ENCODE measurements at regions not wholly inside any gene's neighbourhood (a gene's known extent, or its start where the extent isn't known, plus 50 kb on each side); places are given as distances from the start of the nearest gene placed in this dataset.

GRCh38 chrX:88865634-88866033 lies 118.6 kb downstream of the CPXCR1 start:
- Mint-ChIP-seq H3K36me3 (no peaks in the 10 kb centered on the region), H3K4me1 (ENCODE audit: unreplicated experiment) (no peaks in the 10 kb centered on the region), H3K27ac (no peak overlapping the region), H3K9me3 (no peaks in the 10 kb centered on the region), H3K27me3 (no peaks in the 10 kb centered on the region), H3K4me3 (no peak overlapping the region)
- DNase-seq (ENCODE audit: extremely low spot score, unreplicated experiment): no peak
- TF ChIP-seq, protein P1, sequence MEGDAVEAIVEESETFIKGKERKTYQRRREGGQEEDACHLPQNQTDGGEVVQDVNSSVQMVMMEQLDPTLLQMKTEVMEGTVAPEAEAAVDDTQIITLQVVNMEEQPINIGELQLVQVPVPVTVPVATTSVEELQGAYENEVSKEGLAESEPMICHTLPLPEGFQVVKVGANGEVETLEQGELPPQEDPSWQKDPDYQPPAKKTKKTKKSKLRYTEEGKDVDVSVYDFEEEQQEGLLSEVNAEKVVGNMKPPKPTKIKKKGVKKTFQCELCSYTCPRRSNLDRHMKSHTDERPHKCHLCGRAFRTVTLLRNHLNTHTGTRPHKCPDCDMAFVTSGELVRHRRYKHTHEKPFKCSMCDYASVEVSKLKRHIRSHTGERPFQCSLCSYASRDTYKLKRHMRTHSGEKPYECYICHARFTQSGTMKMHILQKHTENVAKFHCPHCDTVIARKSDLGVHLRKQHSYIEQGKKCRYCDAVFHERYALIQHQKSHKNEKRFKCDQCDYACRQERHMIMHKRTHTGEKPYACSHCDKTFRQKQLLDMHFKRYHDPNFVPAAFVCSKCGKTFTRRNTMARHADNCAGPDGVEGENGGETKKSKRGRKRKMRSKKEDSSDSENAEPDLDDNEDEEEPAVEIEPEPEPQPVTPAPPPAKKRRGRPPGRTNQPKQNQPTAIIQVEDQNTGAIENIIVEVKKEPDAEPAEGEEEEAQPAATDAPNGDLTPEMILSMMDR (conservative IDR thresholded peaks at IDR 0.05): no peak

- Mint-ChIP-seq H3K36me3 (no peaks in the 10 kb centered on the region), H3K9me3 (no peaks in the 10 kb centered on the region), H3K27me3 (no peaks in the 10 kb centered on the region), H3K4me1 (ENCODE audit: unreplicated experiment) (no peaks in the 10 kb centered on the region), H3K4me3 (no peak overlapping the region), H3K27ac (no peak overlapping the region)
- DNase-seq (ENCODE audit: extremely low spot score, unreplicated experiment): no peak
- TF ChIP-seq, protein P1 (conservative IDR thresholded peaks at IDR 0.05): no peak
Observed at GRCh38 chrX:88881536-88881935, 134.5 kb downstream of the CPXCR1 start.

DNA sequence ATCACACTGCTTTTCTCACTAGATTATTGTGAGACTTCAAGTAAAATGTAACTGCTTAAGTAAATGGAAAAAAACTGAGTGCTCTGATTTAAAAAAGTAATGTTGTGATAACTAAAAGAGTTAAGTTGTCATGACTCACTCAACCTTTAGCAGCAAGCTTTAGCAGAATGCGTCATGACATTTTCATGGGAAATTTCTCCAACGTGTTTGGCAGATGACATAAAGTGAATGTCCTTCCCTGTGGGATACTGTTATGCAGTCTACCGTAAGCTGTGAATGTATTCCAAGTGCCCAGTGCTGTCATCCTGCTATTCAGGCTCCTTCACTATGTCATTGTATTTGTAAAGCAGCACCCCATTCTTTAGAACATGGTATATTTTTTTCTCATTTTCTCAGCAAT lies 136.2 kb downstream of the CPXCR1 start:
- Mint-ChIP-seq H3K27ac (no peak overlapping the region), H3K27me3 (no peaks in the 10 kb centered on the region), H3K4me3 (no peak overlapping the region), H3K9me3 (no peaks in the 10 kb centered on the region), H3K4me1 (ENCODE audit: unreplicated experiment) (no peaks in the 10 kb centered on the region), H3K36me3 (no peaks in the 10 kb centered on the region)
- TF ChIP-seq, protein P1 (conservative IDR thresholded peaks at IDR 0.05): no peak
- DNase-seq (ENCODE audit: extremely low spot score, unreplicated experiment): no peak

DNA sequence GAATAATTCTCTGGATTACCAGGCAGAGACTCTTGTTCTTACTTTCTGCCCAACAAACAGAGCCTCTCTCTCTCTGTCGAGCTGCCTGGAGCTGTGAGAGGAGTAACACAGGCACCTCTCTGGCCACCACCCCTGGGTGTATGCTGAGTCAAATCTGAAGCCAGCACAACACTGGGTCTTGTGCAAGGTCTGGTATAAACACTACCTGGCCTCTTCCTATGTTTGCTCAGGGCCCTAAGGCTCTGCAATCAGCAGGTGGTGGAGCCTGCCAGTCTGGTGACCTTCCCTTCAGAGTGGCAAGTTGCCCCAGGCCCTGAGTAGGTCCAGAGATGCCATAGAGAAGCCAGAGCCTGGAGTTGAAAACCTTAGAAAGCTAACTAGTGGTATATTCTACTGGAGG lies 139.9 kb downstream of the CPXCR1 start:
- TF ChIP-seq, protein P1 (conservative IDR thresholded peaks at IDR 0.05): no peak
- H3K9me3 Mint-ChIP-seq: no peaks in the 10 kb centered on the region
- H3K4me3 Mint-ChIP-seq: no peak overlapping the region
- no peaks in the 10 kb centered on the region for H3K4me1 Mint-ChIP-seq (ENCODE audit: unreplicated experiment)
- no peaks in the 10 kb centered on the region for H3K36me3 Mint-ChIP-seq
- no peak overlapping the region for H3K27ac Mint-ChIP-seq
- H3K27me3 Mint-ChIP-seq: no peaks in the 10 kb centered on the region
- DNase-seq (ENCODE audit: extremely low spot score, unreplicated experiment): no peak

- H3K27ac Mint-ChIP-seq: no peak overlapping the region
- H3K4me3 Mint-ChIP-seq: no peak overlapping the region
- DNase-seq (ENCODE audit: extremely low spot score, unreplicated experiment): no peak
- H3K9me3 Mint-ChIP-seq: peaks cover 12% of the 10 kb centered on the region
- no peaks in the 10 kb centered on the region for H3K27me3 Mint-ChIP-seq
- H3K4me1 Mint-ChIP-seq (ENCODE audit: unreplicated experiment): no peaks in the 10 kb centered on the region
- H3K36me3 Mint-ChIP-seq: no peaks in the 10 kb centered on the region
- TF ChIP-seq, protein P1 (conservative IDR thresholded peaks at IDR 0.05): no peak
Observed at GRCh38 chrX:88903989-88904718, 157.1 kb downstream of the CPXCR1 start.

Data from type B pancreatic cell (in vitro differentiated cells).